T-helper 17 cell (primary cell): ENCODE measurements at regions not wholly inside any gene's neighbourhood (a gene's known extent, or its start where the extent isn't known, plus 50 kb on each side); places are given as distances from the start of the nearest gene placed in this dataset.
"Not testable (repeated sequence)": the region's sequence is repeated elsewhere in the genome, so short reads cannot be mapped to it uniquely, and the experiment has no call there.

Experiments used
- ATAC-seq: fragments of 150-1000 bp; cut with Tn5 transposase; 2 replicates; pipeline ENCODE4 v1.10.0; 2021; ENCODE audit warnings: mild to moderate bottlenecking, moderate library complexity
- DNase-seq, 3 donors: peaks; one replicate each; pipeline versions ENCODE4 v3.0.0 to v3.0.0-alpha.2; 2020 to 2021
- H3K9me3 ChIP-seq: one replicate; pipeline ENCODE4 v1.7.0; 2013; ENCODE audit warnings: low read length, mild to moderate bottlenecking; ENCODE audit not compliant: control insufficient read depth, poor library complexity, severe bottlenecking
- H3K27ac Mint-ChIP-seq: one replicate; pipeline ENCODE4 v1.8.0; 2022; ENCODE audit warnings: mild to moderate bottlenecking, moderate library complexity, mixed read lengths
- H3K27me3 Mint-ChIP-seq: one replicate; pipeline ENCODE4 v1.8.0; 2022; ENCODE audit warnings: mixed read lengths
- H3K36me3 Mint-ChIP-seq: one replicate; pipeline ENCODE4 v1.8.0; 2022; ENCODE audit warnings: low read depth, mixed read lengths
- H3K4me1 Mint-ChIP-seq: one replicate; pipeline ENCODE4 v1.8.0; 2022; ENCODE audit warnings: mild to moderate bottlenecking, mixed read lengths
- H3K4me3 Mint-ChIP-seq: one replicate; pipeline ENCODE4 v1.8.0; 2022; ENCODE audit warnings: mild to moderate bottlenecking, moderate library complexity, mixed read lengths

DNA sequence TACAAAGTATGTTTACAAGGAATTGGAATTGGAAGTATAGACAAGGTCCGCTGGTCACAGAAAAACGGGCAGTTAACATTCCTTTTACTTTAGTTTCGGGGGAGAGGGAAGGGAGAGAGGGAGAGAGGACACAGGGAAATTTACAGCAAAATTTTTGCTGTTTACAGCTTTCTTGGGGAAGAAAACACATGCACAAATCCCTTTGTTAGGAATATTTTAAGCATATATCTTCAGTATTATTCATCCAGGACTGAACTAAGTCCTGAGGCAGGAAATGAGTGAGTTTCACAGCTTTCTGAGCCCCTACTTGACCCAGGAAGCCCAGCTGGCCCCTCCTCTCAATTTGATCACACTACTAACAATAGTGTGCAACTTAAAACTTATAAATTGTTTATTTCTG lies 113.4 kb upstream of the VANGL1 start:
- H3K27ac Mint-ChIP-seq, H3K9me3 ChIP-seq, DNase-seq, H3K4me1 Mint-ChIP-seq, H3K36me3 Mint-ChIP-seq, ATAC-seq, H3K4me3 Mint-ChIP-seq: not testable (repeated sequence)
- peaks cover 48% of the 10 kb centered on the region for H3K27me3 Mint-ChIP-seq

DNA sequence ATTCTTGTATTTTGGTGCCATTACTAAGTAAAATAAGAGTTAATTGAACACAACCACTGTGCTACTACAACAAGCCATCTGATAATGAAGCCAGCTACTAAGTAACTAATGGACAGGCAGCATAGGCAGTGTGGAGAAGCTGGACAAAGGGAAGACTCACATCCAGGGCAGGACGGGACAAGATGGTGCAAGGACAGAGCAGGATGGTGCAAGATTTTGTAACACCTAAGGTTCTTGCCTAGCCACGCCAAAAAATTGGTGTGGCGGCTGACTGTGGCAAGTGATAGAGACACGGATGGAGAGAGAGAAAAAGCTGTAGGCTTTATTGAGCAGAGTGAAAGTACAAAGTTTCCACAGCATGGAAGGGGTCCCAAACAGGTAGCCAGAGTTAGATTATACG lies 114.0 kb upstream of the VANGL1 start:
- ATAC-seq (no peak), DNase-seq (no peak)
- no peaks in the 10 kb centered on the region for H3K9me3 ChIP-seq
- H3K27ac Mint-ChIP-seq: no peak overlapping the region
- H3K36me3 Mint-ChIP-seq: no peaks in the 10 kb centered on the region
- peaks cover 43% of the 10 kb centered on the region for H3K27me3 Mint-ChIP-seq
- peaks cover 5% of the 10 kb centered on the region for H3K4me1 Mint-ChIP-seq
- H3K4me3 Mint-ChIP-seq: no peak overlapping the region

DNA sequence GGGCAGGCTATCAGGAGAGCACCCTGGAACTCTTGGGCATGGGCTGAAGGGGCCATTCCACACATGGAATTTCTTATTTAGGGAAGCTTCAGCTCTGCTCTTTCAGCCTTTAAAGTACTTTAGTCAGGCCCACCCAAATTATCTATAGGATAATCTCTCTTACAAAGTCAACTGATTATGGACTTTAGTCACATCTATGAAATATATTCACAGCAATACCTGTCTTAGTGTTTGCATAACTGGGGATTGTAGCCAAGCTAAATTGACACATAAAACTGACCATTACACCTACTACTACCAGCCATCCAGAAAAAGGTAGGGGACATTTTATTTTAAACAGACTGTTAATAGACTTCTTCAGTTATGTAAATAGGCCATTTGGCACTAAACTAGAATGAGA lies 114.9 kb upstream of the VANGL1 start:
- DNase-seq (no peak), ATAC-seq (no peak)
- Mint-ChIP-seq H3K27ac (no peak overlapping the region), H3K27me3 (peaks cover 40% of the 10 kb centered on the region), H3K36me3 (no peaks in the 10 kb centered on the region), H3K4me3 (no peak overlapping the region), H3K4me1 (peaks cover 2% of the 10 kb centered on the region)
- no peaks in the 10 kb centered on the region for H3K9me3 ChIP-seq

DNA sequence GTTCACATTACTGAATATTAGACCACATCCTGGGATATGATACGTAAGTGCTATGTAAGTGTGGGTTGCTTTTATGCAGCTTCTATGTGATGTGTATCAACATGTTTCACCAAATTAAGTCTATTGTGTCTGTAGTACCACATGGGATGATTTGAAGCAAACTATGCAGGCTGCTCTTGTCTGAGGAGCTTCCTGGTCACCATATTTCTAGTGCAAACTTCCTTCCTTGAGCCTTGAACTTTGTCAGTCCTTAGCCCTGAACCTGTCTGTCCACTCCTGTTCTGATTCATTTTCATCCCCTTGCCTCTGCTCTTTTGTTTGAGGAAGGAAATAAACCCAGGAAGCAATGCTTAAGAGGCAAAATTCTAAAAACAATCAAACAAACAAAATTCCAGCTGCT lies 117.5 kb upstream of the VANGL1 start:
- no peak overlapping the region for H3K27ac Mint-ChIP-seq
- H3K4me1 Mint-ChIP-seq: no peaks in the 10 kb centered on the region
- no peak for DNase-seq
- no peak overlapping the region for H3K4me3 Mint-ChIP-seq
- H3K36me3 Mint-ChIP-seq: peaks cover 4% of the 10 kb centered on the region
- peaks cover 44% of the 10 kb centered on the region for H3K27me3 Mint-ChIP-seq
- H3K9me3 ChIP-seq: no peaks in the 10 kb centered on the region
- no peak for ATAC-seq

DNA sequence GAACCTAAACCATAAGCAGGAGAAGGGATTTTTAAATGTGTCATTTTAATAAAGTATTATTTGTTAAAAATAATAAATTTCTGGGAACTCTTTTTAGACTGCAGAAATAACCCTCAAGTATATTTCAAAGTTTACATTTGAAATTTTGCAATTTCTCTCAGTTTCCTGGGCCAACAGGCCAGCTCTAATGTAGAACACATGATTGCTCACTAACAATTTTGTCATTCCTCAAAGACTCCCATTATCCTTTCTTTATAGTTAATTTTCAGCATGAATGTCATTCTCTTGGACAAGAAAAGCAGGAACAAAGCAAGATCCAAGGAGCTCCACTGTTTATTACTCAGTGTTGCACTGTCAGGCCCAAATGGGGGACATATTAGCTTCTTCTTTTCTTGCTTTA lies 119.4 kb upstream of the VANGL1 start:
- DNase-seq: no peak
- no peaks in the 10 kb centered on the region for H3K9me3 ChIP-seq
- no peaks in the 10 kb centered on the region for H3K4me1 Mint-ChIP-seq
- H3K27ac Mint-ChIP-seq: no peak overlapping the region
- H3K36me3 Mint-ChIP-seq: peaks cover 4% of the 10 kb centered on the region
- peaks cover 33% of the 10 kb centered on the region for H3K27me3 Mint-ChIP-seq
- no peak overlapping the region for H3K4me3 Mint-ChIP-seq
- no peak for ATAC-seq

DNA sequence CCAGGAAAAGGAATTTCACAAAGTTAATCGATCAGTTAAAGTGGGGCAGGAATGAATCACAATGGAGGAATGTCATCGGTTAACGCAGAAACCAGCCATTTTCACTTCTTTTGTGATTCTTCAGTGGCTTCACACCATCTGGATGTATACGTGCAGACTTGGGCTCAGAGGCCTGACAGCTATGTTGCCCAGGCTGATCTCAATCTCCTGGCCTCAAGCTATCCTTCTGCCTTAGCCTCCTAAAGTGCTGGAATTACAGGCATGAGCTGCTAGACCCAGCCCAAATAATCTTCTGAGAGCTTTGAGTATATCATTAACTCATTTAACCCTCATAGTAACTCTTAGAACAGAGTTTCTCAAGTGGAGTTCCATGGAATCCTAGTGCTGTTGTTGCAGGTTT lies 126.5 kb upstream of the VANGL1 start:
- no peak overlapping the region for H3K4me3 Mint-ChIP-seq
- DNase-seq: no peak
- H3K9me3 ChIP-seq: no peaks in the 10 kb centered on the region
- H3K4me1 Mint-ChIP-seq: no peaks in the 10 kb centered on the region
- ATAC-seq: no peak
- peaks cover 2% of the 10 kb centered on the region for H3K36me3 Mint-ChIP-seq
- peaks cover 13% of the 10 kb centered on the region for H3K27me3 Mint-ChIP-seq
- H3K27ac Mint-ChIP-seq: no peak overlapping the region

DNA sequence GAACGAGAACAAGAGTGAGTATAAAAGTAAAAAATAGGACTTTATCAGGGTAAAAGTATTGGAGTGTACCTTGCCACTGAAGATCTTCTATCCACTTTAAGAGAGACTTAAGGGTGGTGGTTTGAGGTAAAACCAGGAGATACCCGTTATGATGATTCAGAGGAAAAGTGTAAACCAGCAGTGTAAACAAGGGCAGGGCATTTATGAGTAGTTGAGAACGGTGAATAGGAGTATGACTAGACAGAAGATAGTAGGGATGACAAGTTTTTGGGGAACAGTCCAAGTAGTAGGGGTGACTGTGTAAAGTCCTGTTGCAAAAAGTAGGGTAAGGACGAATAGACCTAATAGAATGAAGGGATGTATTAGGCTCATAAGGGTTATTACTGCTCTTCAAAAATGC lies 131.5 kb upstream of the VANGL1 start:
- ATAC-seq, DNase-seq: not testable (repeated sequence)

DNA sequence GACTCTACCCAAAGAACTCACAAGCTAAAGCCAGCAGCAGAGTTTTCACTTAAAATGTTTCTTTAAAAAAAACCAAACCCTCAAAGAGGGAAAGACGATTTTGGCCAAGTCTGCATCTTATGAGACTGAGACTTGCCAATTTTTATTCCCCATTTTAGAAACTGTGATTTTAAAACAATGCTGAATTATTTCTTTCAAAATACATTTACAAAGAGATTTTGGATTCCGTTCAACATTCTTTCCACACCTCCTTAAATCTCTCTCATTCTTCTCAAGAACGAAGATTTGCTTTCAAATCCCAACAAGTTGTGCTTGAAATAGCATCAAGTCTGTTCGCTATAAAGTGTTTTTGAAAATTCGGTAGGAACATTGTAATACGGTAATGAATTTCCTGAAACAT lies 133.9 kb upstream of the VANGL1 start:
- H3K27me3 Mint-ChIP-seq: peaks cover 5% of the 10 kb centered on the region

More for the DNA sequence above, 131.5 kb upstream of the VANGL1 start:
- H3K4me1 Mint-ChIP-seq, H3K4me3 Mint-ChIP-seq, H3K36me3 Mint-ChIP-seq, H3K9me3 ChIP-seq, H3K27ac Mint-ChIP-seq, H3K27me3 Mint-ChIP-seq: not testable (repeated sequence)

DNA sequence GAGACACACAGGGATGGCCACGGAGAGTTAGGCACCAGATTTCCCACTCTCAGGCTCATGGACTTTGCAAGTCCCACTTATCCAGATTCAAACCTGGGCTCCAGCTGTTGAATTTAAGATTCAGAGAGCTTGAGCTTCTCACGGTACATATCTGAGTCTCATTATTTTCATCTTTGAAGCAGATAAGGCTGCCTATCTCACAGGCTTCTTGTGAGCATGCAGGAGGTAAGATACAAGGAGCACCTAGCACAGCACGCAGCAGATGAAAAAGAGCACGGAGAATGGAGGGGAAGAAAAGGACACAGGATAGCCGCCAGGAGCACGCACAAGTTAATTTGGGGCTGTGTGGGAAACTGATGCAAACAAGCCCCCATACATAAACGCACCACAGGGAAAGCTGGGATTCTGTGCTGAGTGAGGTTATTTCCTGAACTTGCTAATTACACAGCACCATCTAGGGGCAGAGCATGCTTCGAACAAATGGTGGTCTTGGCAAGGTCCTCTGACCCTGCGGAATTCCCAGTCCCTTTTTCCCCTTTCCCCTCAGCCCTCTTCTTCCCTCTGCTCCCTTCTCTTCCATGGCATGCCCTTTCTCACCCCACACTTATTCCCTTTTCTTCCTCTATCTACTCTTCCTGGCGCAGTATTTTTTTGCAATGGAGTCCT lies 134.7 kb upstream of the VANGL1 start:
- H3K27me3 Mint-ChIP-seq: peaks cover 7% of the 10 kb centered on the region
- DNase-seq (no peak), ATAC-seq (no peak)
- H3K9me3 ChIP-seq: no peaks in the 10 kb centered on the region
- H3K36me3 Mint-ChIP-seq: no peaks in the 10 kb centered on the region
- no peak overlapping the region for H3K4me3 Mint-ChIP-seq
- no peaks in the 10 kb centered on the region for H3K4me1 Mint-ChIP-seq
- H3K27ac Mint-ChIP-seq: no peak overlapping the region

More for the DNA sequence above, 133.9 kb upstream of the VANGL1 start:
- no peak overlapping the region for H3K27ac Mint-ChIP-seq
- DNase-seq (no peak), ATAC-seq (no peak)
- H3K36me3 Mint-ChIP-seq: no peaks in the 10 kb centered on the region
- no peaks in the 10 kb centered on the region for H3K4me1 Mint-ChIP-seq
- H3K9me3 ChIP-seq: no peaks in the 10 kb centered on the region
- H3K4me3 Mint-ChIP-seq: no peak overlapping the region

DNA sequence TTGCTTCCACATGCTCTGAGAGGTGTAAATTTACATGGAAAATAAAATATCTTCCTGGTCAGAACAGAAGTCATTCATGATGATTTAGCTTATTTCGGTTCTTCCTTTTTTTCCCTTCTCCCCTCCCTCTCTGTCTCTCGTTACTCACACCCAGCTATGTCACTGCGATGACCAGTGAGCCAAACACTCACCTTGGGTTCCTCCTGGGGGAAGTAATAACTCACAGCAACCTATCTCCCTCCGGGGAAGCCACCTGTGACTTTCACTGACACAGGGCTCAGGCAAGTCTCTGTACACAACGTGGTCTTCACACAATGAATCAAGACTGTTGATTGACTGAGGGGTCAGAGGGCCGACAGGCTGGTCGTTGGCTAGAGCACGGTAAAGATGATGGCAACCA lies 135.3 kb upstream of the VANGL1 start:
- ATAC-seq: no peak
- no peaks in the 10 kb centered on the region for H3K4me1 Mint-ChIP-seq
- H3K4me3 Mint-ChIP-seq: no peak overlapping the region
- no peak overlapping the region for H3K27ac Mint-ChIP-seq
- H3K27me3 Mint-ChIP-seq: peaks cover 13% of the 10 kb centered on the region
- no peaks in the 10 kb centered on the region for H3K9me3 ChIP-seq
- DNase-seq: no peak
- no peaks in the 10 kb centered on the region for H3K36me3 Mint-ChIP-seq

DNA sequence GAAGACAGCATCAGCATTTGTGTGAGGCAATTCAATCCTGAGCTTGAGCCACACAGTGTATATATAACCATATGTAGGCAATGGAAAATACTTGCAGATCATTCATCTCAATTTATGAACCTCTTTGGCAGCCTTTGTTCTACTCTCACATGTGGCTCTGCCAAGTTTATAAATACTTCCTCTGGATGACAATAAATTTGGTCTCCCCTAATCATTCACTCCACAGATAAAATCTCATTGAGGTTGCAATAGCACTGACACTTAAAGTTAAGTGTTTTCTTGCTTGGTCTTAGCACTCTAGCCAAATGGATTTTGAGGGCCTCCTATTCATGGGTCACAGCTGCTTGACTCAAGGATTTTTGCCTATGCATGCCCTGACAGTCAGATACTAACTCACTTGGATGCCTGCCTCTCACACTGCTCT lies 136.6 kb upstream of the VANGL1 start:
- no peak overlapping the region for H3K4me3 Mint-ChIP-seq
- H3K9me3 ChIP-seq: no peaks in the 10 kb centered on the region
- H3K27me3 Mint-ChIP-seq: peaks cover 14% of the 10 kb centered on the region
- H3K4me1 Mint-ChIP-seq: no peaks in the 10 kb centered on the region
- H3K36me3 Mint-ChIP-seq: no peaks in the 10 kb centered on the region
- no peak for DNase-seq
- no peak for ATAC-seq
- no peak overlapping the region for H3K27ac Mint-ChIP-seq

DNA sequence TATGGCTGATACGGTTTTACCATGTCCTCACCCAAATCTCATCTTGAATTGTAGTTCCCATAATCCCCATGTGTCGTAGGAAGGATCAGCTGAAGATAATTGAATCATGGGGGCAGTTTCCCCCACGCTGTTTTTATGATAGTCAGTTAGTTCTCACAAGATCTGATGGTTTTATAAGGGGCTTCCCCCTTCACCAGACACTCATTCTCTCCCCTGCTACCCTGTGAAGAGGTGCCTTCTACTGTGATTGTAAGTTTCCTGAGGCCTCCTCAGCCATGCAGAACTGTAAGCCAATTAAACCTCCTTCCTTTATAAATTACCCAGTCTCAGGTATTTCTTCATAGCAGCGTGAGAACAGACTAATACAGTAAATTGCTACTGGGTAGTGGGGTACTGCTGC lies 139.6 kb upstream of the VANGL1 start:
- ATAC-seq: not testable (repeated sequence)

DNA sequence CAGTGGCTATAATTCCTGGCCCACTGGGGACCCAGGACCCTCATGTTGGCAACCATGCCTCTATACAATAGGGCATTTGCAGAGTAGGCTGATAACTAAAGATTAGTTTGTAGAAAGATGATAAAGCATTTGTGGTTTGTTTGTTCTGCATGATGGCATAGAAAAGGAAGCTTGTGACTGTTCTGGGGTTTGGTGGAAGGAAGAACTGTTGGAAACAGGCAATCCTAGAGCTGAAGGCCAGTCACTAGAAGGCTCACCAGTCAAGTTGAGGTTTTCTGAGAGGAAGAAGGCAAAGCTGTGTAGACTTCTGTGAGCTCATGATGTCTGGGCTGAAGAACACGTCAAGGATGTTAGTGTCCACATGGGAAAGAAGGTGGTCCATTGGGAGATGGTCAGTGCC lies 140.3 kb upstream of the VANGL1 start:
- no peaks in the 10 kb centered on the region for H3K36me3 Mint-ChIP-seq
- no peak overlapping the region for H3K4me3 Mint-ChIP-seq
- DNase-seq: no peak
- H3K4me1 Mint-ChIP-seq: no peaks in the 10 kb centered on the region
- H3K27ac Mint-ChIP-seq: no peak overlapping the region
- ATAC-seq: no peak
- H3K27me3 Mint-ChIP-seq: peaks cover 9% of the 10 kb centered on the region
- no peaks in the 10 kb centered on the region for H3K9me3 ChIP-seq

More for the DNA sequence above, 139.6 kb upstream of the VANGL1 start:
- not testable (repeated sequence) for H3K4me3 Mint-ChIP-seq, H3K27ac Mint-ChIP-seq, H3K36me3 Mint-ChIP-seq, DNase-seq, H3K4me1 Mint-ChIP-seq, H3K9me3 ChIP-seq
- peaks cover 14% of the 10 kb centered on the region for H3K27me3 Mint-ChIP-seq

DNA sequence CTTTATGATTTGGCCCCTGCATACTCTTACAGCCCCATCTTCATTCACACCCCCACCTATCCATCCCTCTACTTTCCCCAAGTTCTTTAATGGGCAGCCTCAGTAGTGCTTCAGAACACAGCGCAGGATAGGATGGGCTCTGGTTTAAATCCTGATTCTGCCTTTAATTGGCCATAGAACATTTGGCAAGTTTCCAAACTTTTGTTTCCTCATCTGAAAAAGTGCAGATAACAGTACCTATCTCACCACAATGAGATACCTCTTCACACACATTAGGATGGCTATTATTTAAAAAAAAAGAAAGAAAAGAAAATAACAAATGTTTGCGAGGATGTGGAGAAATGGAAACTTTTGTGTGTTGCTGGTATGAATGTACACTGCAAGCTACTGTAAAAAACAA lies 142.5 kb upstream of the VANGL1 start:
- Mint-ChIP-seq H3K36me3 (no peaks in the 10 kb centered on the region), H3K4me3 (no peak overlapping the region), H3K27ac (no peak overlapping the region), H3K27me3 (peaks cover 9% of the 10 kb centered on the region), H3K4me1 (no peaks in the 10 kb centered on the region)
- H3K9me3 ChIP-seq: no peaks in the 10 kb centered on the region
- ATAC-seq (no peak), DNase-seq (no peak)
